Spleen (tissue), 11 donors: ENCODE measurements at regions not wholly inside any gene's neighbourhood (a gene's known extent, or its start where the extent isn't known, plus 50 kb on each side); places are given as distances from the start of the nearest gene placed in this dataset.

Experiments
- DNase-seq: peaks from one replicate; pipeline ENCODE4 v3.0.0-alpha.2; 2020
- H3K27ac ChIP-seq, 8 donors: fragments of 200-600 bp; sonication (generic) in 7 of 8; 1 replicate in 4 of 8; 2 replicates in 4 of 8; pipeline versions ENCODE4 v1.5.0 to v1.8.0; 2016 to 2021; ENCODE audit warnings: inconsistent platforms in 4 of 8, mild to moderate bottlenecking in 4 of 8, moderate library complexity in 1 of 8
- H3K27me3 ChIP-seq, 7 donors: fragments of 200-600 bp; sonication (generic) in 6 of 7; replicated peaks in 1 of 7; 1 replicate in 4 of 7; 2 replicates in 3 of 7; pipeline versions ENCODE4 v1.5.0 to v1.8.0; 2016 to 2021; ENCODE audit warnings: inconsistent platforms in 3 of 7, mild to moderate bottlenecking in 1 of 7
- H3K36me3 ChIP-seq, 6 donors: fragments of 200-600 bp; sonication (generic) in 5 of 6; 1 replicate in 4 of 6; 2 replicates in 2 of 6; pipeline versions ENCODE4 v1.5.0 to v1.8.0; 2016 to 2021; ENCODE audit warnings: inconsistent platforms in 2 of 6
- H3K4me1 ChIP-seq, 6 donors: fragments of 200-600 bp; sonication (generic) in 5 of 6; 1 replicate in 3 of 6; 2 replicates in 3 of 6; pipeline versions ENCODE4 v1.5.0 to v1.8.0; 2016 to 2021; ENCODE audit warnings: inconsistent platforms in 3 of 6
- H3K4me3 ChIP-seq, 8 donors: fragments of 200-600 bp; sonication (generic) in 7 of 8; 1 replicate in 4 of 8; 2 replicates in 4 of 8; pipeline versions ENCODE4 v1.5.0 to v1.8.0; 2016 to 2021; ENCODE audit warnings: inconsistent platforms in 4 of 8, mild to moderate bottlenecking in 4 of 8, moderate library complexity in 2 of 8
- H3K9me3 ChIP-seq, 8 donors: fragments of 200-600 bp; sonication (generic) in 7 of 8; 1 replicate in 4 of 8; 2 replicates in 4 of 8; pipeline versions ENCODE4 v1.5.0 to v1.8.0; 2016 to 2021; ENCODE audit warnings: inconsistent platforms in 4 of 8
- POLR2A ChIP-seq, 3 donors: fragments of 450-650 bp; IDR thresholded peaks; one replicate each; pipeline ENCODE4 v1.5.1; 2017; ENCODE audit warnings: antibody characterized with exemption in 3 of 3, mild to moderate bottlenecking in 1 of 3
- POLR2AphosphoS5 ChIP-seq, 3 donors: sonication (generic); formaldehyde crosslinking; IDR thresholded peaks; one replicate each; pipeline ENCODE4 v1.5.1; 2017; ENCODE audit warnings: antibody characterized with exemption in 3 of 3
- WGBS, 5 donors: extraction: QIAGEN DNeasy Blood & Tissue Kit in 3 of 5; methylation state at CpG; one replicate each; pipeline versions ENCODE4 v1.1.5 to v1.1.7; 2013 to 2018; 5-methylcytosine and 5-hydroxymethylcytosine counted together
- intact Hi-C: fragments of 100-400 bp; cut with DNase I; formaldehyde crosslinking; loops from one replicate; pipeline ENCODE4 v1.15.0; 2023; ENCODE audit warnings: low total_unique reads
- TF ChIP-seq, protein P1 (sequence below), 11 experiments: fragments of 200-600 bp in 7 of 11; fragments of 450-650 bp in 4 of 11; sonication (generic) in 4 of 11; IDR thresholded peaks in 8 of 11; conservative IDR thresholded peaks in 3 of 11; 1 replicate in 7 of 11; 2 replicates in 4 of 11; pipeline versions ENCODE4 v1.4.0 to v1.8.0; 2016 to 2021; ENCODE audit warnings: antibody characterized with exemption in 11 of 11, inconsistent platforms in 4 of 11, mild to moderate bottlenecking in 1 of 11
- donor health status: healthy with polysubstance abuse.
- donor health status: DM: no; HTN: no; CAD: no; lungs with moderate emphysema.
- donor health status: DM: no; HTN: no; CAD: no.
- donor health status: Bipolar disorder and iron deficiency.
- donor health status: healthy.
- donor health status: DM: no; HTN: no; CAD: no.
- donor health status: DM: yes; HTN: yes; CAD: no.

DNA sequence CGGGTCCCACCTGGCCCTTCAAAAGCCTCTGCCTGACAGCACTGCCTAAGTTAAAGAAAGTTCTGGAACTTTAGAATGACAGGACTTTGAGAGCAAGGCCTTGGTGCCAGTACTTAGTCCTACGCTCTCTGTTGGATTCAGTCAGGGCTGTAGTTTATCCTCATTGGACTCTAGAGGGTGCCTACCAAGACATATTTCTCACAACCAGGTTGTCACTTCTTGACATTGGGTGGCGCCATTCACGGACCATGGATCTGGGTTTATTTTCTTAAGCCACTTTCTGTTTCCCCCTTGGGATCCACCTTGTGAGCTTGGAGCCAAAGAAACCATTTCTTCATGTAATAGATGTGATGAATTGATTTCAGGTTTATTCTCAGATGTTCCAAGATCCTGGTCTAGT lies 787.0 kb upstream of the TBX3 start:
- Histone ChIP-seq H3K4me1 (no peaks in the 10 kb centered on the region), H3K27me3 (no peaks in the 10 kb centered on the region), H3K9me3 (no peaks in the 10 kb centered on the region), H3K27ac (no peak overlapping the region), H3K4me3 (no peak overlapping the region), H3K36me3 (no peaks in the 10 kb centered on the region)
- 85 to 94% (median 87%) methylated on average over 4 of the region's 4 CpGs for WGBS, 5 donors
- intact Hi-C loops = no loop called here
- TF ChIP-seq POLR2AphosphoS5 (IDR thresholded peaks at IDR 0.05) (no peak), POLR2A (IDR thresholded peaks at IDR 0.05) (no peak)
- TF ChIP-seq, protein P1, sequence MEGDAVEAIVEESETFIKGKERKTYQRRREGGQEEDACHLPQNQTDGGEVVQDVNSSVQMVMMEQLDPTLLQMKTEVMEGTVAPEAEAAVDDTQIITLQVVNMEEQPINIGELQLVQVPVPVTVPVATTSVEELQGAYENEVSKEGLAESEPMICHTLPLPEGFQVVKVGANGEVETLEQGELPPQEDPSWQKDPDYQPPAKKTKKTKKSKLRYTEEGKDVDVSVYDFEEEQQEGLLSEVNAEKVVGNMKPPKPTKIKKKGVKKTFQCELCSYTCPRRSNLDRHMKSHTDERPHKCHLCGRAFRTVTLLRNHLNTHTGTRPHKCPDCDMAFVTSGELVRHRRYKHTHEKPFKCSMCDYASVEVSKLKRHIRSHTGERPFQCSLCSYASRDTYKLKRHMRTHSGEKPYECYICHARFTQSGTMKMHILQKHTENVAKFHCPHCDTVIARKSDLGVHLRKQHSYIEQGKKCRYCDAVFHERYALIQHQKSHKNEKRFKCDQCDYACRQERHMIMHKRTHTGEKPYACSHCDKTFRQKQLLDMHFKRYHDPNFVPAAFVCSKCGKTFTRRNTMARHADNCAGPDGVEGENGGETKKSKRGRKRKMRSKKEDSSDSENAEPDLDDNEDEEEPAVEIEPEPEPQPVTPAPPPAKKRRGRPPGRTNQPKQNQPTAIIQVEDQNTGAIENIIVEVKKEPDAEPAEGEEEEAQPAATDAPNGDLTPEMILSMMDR (IDR thresholded peaks at IDR 0.05 in 8 of 11, conservative IDR thresholded peaks at IDR 0.05 in 3 of 11) = no peak
- no peak for DNase-seq

DNA sequence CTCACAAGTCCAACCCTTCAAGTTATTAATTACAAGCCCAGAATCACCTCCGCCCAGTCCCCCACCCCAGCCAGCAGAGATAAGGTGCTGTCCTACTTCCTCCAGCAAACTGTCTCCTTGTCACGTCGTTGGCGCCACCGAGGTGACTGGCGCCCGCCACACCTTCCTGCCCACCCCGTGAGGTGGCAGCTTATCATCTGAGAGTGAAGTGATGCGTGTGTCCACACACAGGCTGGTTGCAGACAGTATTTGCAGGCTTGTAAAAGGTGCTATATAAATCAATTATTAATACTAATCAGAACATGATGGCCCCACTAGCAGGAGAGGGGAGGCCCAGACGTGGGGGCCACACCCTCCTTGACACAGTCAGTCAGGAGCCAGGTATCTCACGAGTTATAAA lies 786.6 kb upstream of the TBX3 start:
- 80 to 88% (median 83%) methylated on average over 11 of the region's 11 CpGs for WGBS, 5 donors
- Histone ChIP-seq H3K27ac (no peak overlapping the region), H3K9me3 (no peaks in the 10 kb centered on the region), H3K4me3 (no peak overlapping the region), H3K4me1 (no peaks in the 10 kb centered on the region), H3K27me3 (no peaks in the 10 kb centered on the region), H3K36me3 (no peaks in the 10 kb centered on the region)
- DNase-seq = no peak
- TF ChIP-seq, protein P1 (IDR thresholded peaks at IDR 0.05 in 8 of 11, conservative IDR thresholded peaks at IDR 0.05 in 3 of 11) = no peak
- TF ChIP-seq POLR2A (IDR thresholded peaks at IDR 0.05) (no peak), POLR2AphosphoS5 (IDR thresholded peaks at IDR 0.05) (no peak)
- intact Hi-C loops = no loop called here

DNA sequence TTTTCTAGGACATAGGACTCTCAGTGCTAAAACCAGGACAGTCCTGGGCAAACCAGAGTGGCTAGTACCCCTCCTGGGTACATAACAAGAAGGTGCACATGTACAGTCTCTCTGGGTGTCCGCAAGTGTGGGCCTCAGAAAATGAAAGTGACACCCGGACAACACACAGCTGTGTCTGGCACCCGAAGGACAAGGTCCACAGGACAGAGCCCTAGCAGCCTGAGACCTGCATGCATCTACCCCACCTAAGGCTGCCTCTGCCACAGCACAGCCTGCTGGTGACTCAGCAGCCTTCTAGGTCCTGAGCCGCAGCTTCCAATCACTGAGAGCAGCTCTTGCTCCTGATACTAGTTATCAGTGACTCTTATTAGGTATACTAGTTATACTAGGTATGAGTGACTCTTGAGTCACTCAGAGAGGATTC lies 784.1 kb upstream of the TBX3 start:
- H3K4me1 ChIP-seq = no peaks in the 10 kb centered on the region
- H3K9me3 ChIP-seq = no peaks in the 10 kb centered on the region
- peaks cover 0 to 4% (median 0%) of the 10 kb centered on the region in 7 donors for H3K27me3 ChIP-seq
- DNase-seq = no peak
- no peak overlapping the region for H3K27ac ChIP-seq
- 67 to 95% (median 82%) methylated on average over 3 to 4 of the region's 4 CpGs for WGBS, 5 donors
- no peak for TF ChIP-seq POLR2AphosphoS5 (IDR thresholded peaks at IDR 0.05)
- TF ChIP-seq, protein P1 (IDR thresholded peaks at IDR 0.05 in 8 of 11, conservative IDR thresholded peaks at IDR 0.05 in 3 of 11) = no peak
- no peak for TF ChIP-seq POLR2A (IDR thresholded peaks at IDR 0.05)
- H3K36me3 ChIP-seq = no peaks in the 10 kb centered on the region
- intact Hi-C loops = no loop called here
- H3K4me3 ChIP-seq = no peak overlapping the region

DNA sequence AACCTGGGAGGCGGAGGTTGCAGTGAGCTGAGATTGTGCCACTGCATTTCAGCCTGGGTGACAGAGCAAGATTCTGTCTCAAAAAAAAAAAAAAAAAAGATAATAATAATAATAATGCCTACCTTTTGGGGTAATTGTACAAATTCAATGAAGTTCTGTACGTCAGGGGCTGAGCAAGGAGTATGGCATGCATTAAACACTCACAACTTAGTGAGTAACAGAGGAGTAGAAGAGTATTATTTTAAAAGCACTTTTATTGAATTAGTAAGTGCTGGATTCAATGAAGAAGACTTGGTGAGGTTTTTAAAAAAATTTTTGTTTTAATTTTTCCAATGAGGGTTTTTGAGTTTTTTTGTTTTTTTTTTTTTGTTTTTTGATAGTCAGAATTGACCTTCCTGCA lies 783.6 kb upstream of the TBX3 start:
- Histone ChIP-seq H3K27ac (no peak overlapping the region), H3K36me3 (no peaks in the 10 kb centered on the region), H3K4me3 (no peak overlapping the region), H3K27me3 (peaks cover 0 to 4% (median 0%) of the 10 kb centered on the region in 7 donors), H3K4me1 (no peaks in the 10 kb centered on the region), H3K9me3 (peaks cover 0 to under 1% (median 0%) of the 10 kb centered on the region in 8 donors)
- intact Hi-C loops = no loop called here
- no peak for DNase-seq
- 83 to 94% (median 89%) methylated on average over 2 of the region's 2 CpGs for WGBS, 5 donors
- TF ChIP-seq POLR2A (IDR thresholded peaks at IDR 0.05) (no peak), POLR2AphosphoS5 (IDR thresholded peaks at IDR 0.05) (no peak)
- TF ChIP-seq, protein P1 (IDR thresholded peaks at IDR 0.05 in 8 of 11, conservative IDR thresholded peaks at IDR 0.05 in 3 of 11) = no peak
